HUES64 (cell line): ENCODE measurements at regions not wholly inside any gene's neighbourhood (a gene's known extent, or its start where the extent isn't known, plus 50 kb on each side); places are given as distances from the start of the nearest gene placed in this dataset.
"Not testable (repeated sequence)": the region's sequence is repeated elsewhere in the genome, so short reads cannot be mapped to it uniquely, and the experiment has no call there.

Experiments used
- H3K27ac ChIP-seq: 2 replicates; pipeline ENCODE4 v1.7.0; 2013; ENCODE audit warnings: low read depth, low read length, inconsistent platforms
- H3K27me3 ChIP-seq: 2 replicates; pipeline ENCODE4 v1.6.1; 2013; ENCODE audit warnings: mild to moderate bottlenecking, low read length; ENCODE audit not compliant: insufficient read depth
- H3K36me3 ChIP-seq: 2 replicates; pipeline ENCODE4 v1.6.1; 2013; ENCODE audit warnings: mild to moderate bottlenecking, low read length; ENCODE audit not compliant: insufficient read depth
- H3K4me1 ChIP-seq: 2 replicates; pipeline ENCODE4 v1.6.1; 2013; ENCODE audit warnings: mild to moderate bottlenecking, low read length, moderate library complexity; ENCODE audit not compliant: insufficient read depth
- H3K4me3 ChIP-seq: 2 replicates; pipeline ENCODE4 v1.5.1; 2013; ENCODE audit warnings: mild to moderate bottlenecking, low read length, moderate library complexity
- H3K9ac ChIP-seq: 2 replicates; pipeline ENCODE4 v1.6.1; 2013; ENCODE audit warnings: mild to moderate bottlenecking, low read depth, low read length
- H3K9me3 ChIP-seq: 2 replicates; pipeline ENCODE4 v1.6.1; 2013; ENCODE audit warnings: low read depth, low read length; ENCODE audit not compliant: insufficient read depth
- WGBS: fragments of 150-250, 120-280 bp; methylation state at CpG from one replicate; pipeline ENCODE4 v1.1.7; 2013; ENCODE audit warnings: missing lambda C conversion rate; 5-methylcytosine and 5-hydroxymethylcytosine counted together

DNA sequence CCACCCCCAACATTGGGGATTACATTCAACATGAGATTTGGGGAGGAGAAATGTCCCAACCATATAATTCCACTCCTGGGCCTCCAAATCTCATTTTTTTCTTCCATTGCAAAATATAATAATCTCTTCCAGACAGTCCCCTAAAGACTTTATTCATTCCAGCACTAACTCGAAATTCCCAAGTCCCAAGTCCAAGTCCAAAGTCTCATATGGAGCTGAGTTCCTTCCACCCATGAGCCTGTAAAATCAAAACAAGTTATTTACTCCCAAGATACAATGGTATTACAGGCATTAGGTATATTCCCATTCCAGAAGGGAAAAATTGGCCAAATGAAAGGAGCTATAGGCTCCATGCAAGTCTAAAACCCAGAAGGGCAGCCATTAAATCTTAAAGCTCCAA is 56.7 kb downstream of the P2RY1 start:
- 91% methylated on average over 1 of the region's 1 CpG for WGBS
- no peaks in the 10 kb centered on the region for H3K27me3 ChIP-seq
- no peaks in the 10 kb centered on the region for H3K4me1 ChIP-seq

DNA sequence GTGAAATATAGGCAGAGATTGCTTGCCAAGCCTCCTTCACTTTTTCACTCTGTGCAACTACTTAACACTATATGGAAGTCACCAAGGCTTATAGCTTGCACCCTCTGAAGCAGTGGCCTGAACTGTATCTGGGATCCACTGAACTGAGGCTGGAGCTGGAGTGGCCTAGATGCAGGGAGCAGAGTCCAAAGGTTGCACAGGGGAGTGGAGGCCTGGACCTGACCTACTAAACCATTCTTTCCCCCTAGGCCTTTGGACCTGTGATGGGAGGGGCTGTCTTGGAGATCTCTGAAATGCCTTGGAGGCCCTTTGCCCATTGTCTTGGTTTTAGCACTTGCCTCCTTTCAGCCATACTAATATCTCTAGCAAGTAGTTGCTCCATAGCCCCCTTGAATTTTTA is 57.5 kb downstream of the P2RY1 start:
- Histone ChIP-seq H3K27me3 (no peaks in the 10 kb centered on the region), H3K9me3 (no peaks in the 10 kb centered on the region), H3K27ac (no peak overlapping the region), H3K36me3 (no peaks in the 10 kb centered on the region), H3K4me1 (no peaks in the 10 kb centered on the region), H3K9ac (no peak overlapping the region), H3K4me3 (no peak overlapping the region)

More for the DNA sequence above, 56.7 kb downstream of the P2RY1 start:
- H3K27ac ChIP-seq, result no peak overlapping the region
- H3K9ac ChIP-seq, result no peak overlapping the region
- H3K9me3 ChIP-seq, result no peaks in the 10 kb centered on the region
- H3K36me3 ChIP-seq, result no peaks in the 10 kb centered on the region
- H3K4me3 ChIP-seq, result no peak overlapping the region

DNA sequence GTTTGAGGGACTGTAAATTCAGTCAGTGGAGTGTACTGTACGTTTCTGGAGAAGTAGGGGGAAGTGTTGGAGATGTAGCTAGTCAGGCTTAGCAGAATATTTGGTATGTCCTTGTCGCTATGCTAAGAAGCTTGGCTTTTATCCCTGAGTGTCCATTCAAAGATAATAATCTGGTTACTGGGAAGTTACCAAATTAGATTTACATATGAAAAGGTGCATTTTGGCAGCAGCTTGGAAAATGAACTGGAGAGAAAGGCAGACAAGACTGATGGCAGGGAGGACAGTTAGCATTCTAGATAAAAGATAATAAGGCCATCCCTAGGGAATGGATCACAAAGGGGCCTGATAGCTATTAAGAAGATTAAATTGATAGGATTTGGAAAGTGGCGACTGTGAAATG is 58.7 kb downstream of the P2RY1 start:
- Histone ChIP-seq H3K27me3 (no peaks in the 10 kb centered on the region), H3K4me3 (no peak overlapping the region), H3K9me3 (no peaks in the 10 kb centered on the region), H3K36me3 (no peaks in the 10 kb centered on the region), H3K4me1 (no peaks in the 10 kb centered on the region), H3K9ac (no peak overlapping the region), H3K27ac (no peak overlapping the region)
- WGBS, result 61% methylated on average over 3 of the region's 3 CpGs

DNA sequence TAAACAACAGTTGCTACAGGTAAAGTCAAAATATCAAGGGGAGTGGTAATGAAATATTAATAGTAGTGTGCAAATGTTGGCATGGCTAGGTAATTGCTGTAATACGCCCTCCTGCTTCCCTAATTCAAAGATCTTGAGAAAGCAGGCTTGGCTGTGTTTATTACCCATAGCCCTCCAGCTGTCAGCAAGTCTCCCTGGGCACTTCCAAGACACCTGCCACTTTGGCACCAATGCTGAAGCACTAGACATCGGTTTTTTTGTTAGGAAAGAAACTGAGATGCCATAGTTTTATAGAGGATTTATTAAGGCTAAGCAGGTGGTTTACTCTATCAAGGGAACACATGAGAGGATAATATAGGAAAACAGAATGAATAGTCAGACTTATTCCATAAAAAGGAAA is 64.4 kb downstream of the P2RY1 start:
- no peak overlapping the region for H3K4me3 ChIP-seq
- no peaks in the 10 kb centered on the region for H3K27me3 ChIP-seq
- H3K9ac ChIP-seq, result no peak overlapping the region
- H3K36me3 ChIP-seq, result no peaks in the 10 kb centered on the region
- H3K4me1 ChIP-seq, result no peaks in the 10 kb centered on the region
- no peak overlapping the region for H3K27ac ChIP-seq
- 94% methylated on average over 2 of the region's 2 CpGs for WGBS
- no peaks in the 10 kb centered on the region for H3K9me3 ChIP-seq

DNA sequence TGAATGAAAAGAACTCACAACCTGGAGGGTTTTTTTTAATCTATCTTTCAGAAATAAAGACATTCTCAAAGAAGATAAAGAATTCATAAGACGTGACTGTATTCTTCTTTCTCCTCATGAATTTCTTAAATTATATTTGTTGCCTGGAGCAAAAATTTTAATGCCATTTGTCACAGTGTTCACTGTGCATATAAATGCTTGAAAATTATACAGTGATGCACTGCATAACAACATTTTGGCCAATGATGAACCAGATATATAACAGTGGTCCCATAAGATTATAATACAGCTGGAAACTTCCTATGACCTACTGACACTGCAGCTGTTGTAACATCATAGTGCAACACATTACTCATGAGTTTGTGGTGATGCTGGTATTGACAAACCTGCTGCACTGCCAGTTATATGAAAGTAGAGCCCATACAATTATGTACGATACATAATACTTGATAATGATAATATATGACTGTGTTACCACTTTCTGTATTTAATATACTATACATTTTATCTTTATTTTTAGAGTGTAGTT is 67.3 kb downstream of the P2RY1 start:
- Histone ChIP-seq H3K4me1 (no peaks in the 10 kb centered on the region), H3K4me3 (no peak overlapping the region), H3K9me3 (no peaks in the 10 kb centered on the region), H3K9ac (no peak overlapping the region), H3K27me3 (no peaks in the 10 kb centered on the region), H3K27ac (no peak overlapping the region), H3K36me3 (no peaks in the 10 kb centered on the region)
- WGBS, result no CpG with 5 or more reads among the region's 2 CpGs

DNA sequence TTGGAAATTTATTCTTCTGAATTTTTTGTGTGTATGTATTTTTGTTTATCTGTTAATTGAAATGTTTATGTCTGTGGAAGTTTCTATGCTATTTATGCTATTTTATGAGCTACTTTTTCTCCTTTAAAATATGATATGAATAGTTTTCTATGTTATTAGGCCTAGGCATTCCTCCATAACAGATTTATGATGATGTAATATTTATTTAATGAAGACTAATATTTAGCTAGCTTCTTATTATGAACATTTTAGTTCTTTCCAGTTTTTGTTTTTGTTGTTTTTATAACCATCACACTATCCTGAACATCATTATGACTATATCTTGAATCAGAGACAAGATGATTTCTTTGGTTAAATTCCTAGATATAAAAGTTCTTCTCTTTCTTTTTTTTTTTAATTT is 70.7 kb downstream of the P2RY1 start:
- Histone ChIP-seq H3K9ac (no peak overlapping the region), H3K27ac (no peak overlapping the region), H3K4me3 (no peak overlapping the region), H3K4me1 (no peaks in the 10 kb centered on the region), H3K9me3 (no peaks in the 10 kb centered on the region), H3K36me3 (no peaks in the 10 kb centered on the region), H3K27me3 (no peaks in the 10 kb centered on the region)

DNA sequence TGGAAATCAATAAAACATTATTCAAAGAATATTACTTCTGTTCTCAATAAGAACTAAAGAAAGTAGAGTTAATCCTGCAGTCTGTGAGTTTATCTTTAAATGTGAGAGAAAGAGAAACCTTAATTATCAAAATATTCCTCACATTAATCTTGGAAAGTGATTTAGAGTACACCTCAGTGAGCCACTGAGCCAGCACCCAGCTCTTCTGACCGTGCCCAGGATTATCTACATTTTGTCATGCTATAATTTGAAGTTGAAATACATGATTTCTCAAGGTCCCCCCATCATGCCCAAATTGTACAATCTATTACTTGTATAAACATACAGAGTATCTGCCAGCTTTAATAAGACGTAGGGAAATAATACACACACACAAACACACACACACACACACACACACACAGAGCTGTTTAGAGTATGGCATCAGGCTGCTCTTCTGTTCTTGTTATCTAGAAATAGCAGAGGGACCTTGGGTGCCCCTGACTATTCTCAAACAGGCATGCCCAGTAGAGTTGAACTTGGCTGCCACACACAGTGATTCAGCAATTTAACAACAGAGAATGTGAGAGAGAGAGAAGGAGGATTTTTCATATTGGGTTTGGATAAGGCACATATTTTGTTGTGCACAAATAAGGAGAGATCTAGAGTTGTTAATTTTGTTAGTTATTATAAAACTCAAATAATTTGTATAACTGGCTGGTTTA is 74.4 kb downstream of the P2RY1 start:
- WGBS, result 95% methylated on average over 2 of the region's 2 CpGs
- no peak overlapping the region for H3K4me3 ChIP-seq
- no peak overlapping the region for H3K9ac ChIP-seq
- H3K27ac ChIP-seq, result no peak overlapping the region
- no peaks in the 10 kb centered on the region for H3K4me1 ChIP-seq
- no peaks in the 10 kb centered on the region for H3K9me3 ChIP-seq
- H3K36me3 ChIP-seq, result no peaks in the 10 kb centered on the region
- no peaks in the 10 kb centered on the region for H3K27me3 ChIP-seq

DNA sequence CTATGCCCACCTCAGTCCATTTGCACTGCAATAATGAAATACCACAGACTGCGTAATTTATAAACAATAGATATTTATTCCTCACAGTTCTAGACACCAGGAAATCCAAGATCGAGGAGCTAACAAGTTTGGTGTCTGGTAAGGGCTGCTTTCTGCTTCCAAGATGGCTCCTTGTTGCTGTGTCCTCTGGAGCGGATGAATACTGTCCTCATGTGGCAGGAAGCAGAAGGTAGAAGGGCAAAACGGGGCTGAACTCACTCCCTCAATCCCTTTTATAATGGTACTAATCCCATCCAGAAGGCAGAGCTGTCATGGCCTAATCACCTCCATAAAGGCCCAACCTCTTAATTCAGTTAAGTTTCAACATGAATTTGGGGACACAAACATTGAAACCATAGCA is 75.3 kb downstream of the P2RY1 start:
- WGBS, result 89% methylated on average over 4 of the region's 4 CpGs
- no peaks in the 10 kb centered on the region for H3K36me3 ChIP-seq
- H3K4me3 ChIP-seq, result no peak overlapping the region
- H3K9ac ChIP-seq, result no peak overlapping the region
- H3K9me3 ChIP-seq, result no peaks in the 10 kb centered on the region
- H3K27ac ChIP-seq, result no peak overlapping the region
- H3K27me3 ChIP-seq, result no peaks in the 10 kb centered on the region
- H3K4me1 ChIP-seq, result no peaks in the 10 kb centered on the region

DNA sequence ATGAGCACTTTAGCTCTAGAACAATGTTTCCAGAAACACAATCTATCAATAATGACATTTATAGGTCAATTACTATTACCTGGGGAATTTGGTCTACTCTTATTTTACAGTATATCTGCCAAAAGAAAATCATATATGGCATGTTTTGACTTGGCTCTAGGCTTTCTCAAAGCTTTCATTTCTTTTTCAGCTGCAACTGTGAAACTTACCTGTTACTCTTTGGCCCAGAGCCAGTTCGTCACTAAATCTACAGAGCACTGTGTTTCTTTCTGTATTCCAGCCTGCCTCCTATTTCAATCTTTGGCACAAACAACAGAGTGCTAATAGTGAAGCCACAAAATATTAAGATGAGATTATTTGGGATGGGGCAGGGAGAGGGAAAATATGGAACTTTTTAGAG is 76.0 kb downstream of the P2RY1 start:
- Histone ChIP-seq H3K4me1 (no peaks in the 10 kb centered on the region), H3K4me3 (no peak overlapping the region), H3K9me3 (no peaks in the 10 kb centered on the region), H3K9ac (no peak overlapping the region), H3K27me3 (no peaks in the 10 kb centered on the region), H3K27ac (no peak overlapping the region), H3K36me3 (no peaks in the 10 kb centered on the region)
- WGBS, result 92% methylated on average over 1 of the region's 1 CpG

DNA sequence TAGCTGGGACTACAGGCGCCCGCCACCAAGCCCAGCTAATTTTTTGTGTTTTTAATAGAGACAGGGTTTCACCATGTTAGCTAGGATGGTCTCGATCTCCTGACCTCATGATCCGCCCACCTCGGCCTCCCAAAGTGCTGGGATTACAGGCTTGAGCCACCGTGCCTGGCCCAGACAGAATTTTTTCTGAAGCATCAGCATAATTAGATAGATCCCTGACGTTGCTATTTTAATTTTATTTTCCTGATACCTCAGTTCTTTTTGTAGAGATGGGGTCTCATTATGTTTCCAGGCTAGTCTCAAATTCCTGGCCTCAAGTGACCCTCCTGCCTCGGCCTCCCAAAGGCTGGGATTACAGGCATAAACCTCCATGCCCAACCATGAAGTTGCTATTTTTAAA is 79.8 kb downstream of the P2RY1 start:
- 98% methylated on average over 8 of the region's 8 CpGs for WGBS
- not testable (repeated sequence) for H3K27ac ChIP-seq, H3K9ac ChIP-seq, H3K36me3 ChIP-seq, H3K27me3 ChIP-seq, H3K4me3 ChIP-seq, H3K4me1 ChIP-seq, H3K9me3 ChIP-seq

DNA sequence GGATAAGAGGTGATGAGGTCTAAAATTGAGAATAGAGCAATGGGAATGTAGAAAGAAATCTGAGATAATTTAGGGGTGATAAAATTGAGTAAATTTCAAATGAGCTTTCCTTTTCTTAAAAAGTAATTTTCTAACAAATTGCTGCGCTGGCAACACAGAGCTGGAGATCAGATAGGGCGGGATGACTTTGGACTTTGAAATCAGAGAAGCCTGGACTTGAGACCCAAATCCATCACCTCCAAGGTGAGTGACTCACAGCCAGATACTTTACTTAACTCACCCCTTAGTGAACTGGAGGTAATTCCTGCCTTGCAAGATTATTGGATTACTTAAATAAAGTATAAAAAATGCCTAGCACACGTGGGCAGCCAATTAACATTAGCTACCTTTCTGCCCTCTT is 80.8 kb downstream of the P2RY1 start:
- no peak overlapping the region for H3K9ac ChIP-seq
- H3K36me3 ChIP-seq, result no peaks in the 10 kb centered on the region
- H3K27me3 ChIP-seq, result no peaks in the 10 kb centered on the region
- WGBS, result 94% methylated on average over 2 of the region's 3 CpGs
- H3K4me3 ChIP-seq, result no peak overlapping the region
- H3K9me3 ChIP-seq, result no peaks in the 10 kb centered on the region
- H3K4me1 ChIP-seq, result no peaks in the 10 kb centered on the region
- no peak overlapping the region for H3K27ac ChIP-seq

DNA sequence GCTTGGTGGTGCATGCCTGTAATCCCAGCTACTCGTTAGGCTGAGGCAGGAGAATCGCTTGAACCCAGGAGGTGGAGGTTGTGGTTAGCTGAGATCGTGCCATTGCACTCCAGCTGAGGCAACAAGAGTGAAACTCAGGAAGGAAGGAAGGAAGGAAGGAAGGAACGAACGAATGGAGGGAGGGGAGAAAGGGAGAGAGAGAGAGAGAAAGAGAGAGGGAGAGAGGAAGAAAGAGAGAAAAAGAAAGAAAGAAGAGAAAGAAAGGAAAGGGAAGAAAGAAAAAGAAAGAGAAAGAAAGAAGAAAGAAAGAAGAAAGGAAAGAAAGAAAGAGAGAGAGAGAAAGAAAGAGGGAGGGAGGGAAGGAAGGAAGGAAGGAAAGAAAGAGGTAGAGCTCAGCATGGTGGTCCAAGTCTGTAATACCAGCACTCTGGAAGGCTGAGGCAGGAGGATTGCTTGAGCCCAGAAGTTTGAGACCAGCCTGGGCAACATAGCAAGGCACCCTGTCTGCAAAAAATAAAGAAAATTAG is 81.9 kb downstream of the P2RY1 start:
- Histone ChIP-seq H3K9ac (no peak overlapping the region), H3K27me3 (no peaks in the 10 kb centered on the region), H3K4me1 (no peaks in the 10 kb centered on the region), H3K9me3 (no peaks in the 10 kb centered on the region), H3K4me3 (no peak overlapping the region), H3K27ac (no peak overlapping the region), H3K36me3 (no peaks in the 10 kb centered on the region)
- 93% methylated on average over 5 of the region's 5 CpGs for WGBS
